Fibroblast of lung (primary cell): ENCODE measurements at regions not wholly inside any gene's neighbourhood (a gene's known extent, or its start where the extent isn't known, plus 50 kb on each side); places are given as distances from the start of the nearest gene placed in this dataset.

ENCODE experiments used
- DNase-seq, 2 donors: peaks; one replicate each; pipeline versions ENCODE4 v3.0.0 to v3.0.0-alpha.2; 2010; ENCODE audit warnings: low read depth in 2 of 2
- H2AFZ ChIP-seq: 2 replicates; pipeline ENCODE4 v1.5.1; 2012; ENCODE audit warnings: low read length, control low read depth, inconsistent platforms
- H3K27ac ChIP-seq: 2 replicates; pipeline ENCODE4 v1.5.1; 2011; ENCODE audit warnings: low read length, control low read depth; ENCODE audit not compliant: insufficient read depth
- H3K27me3 ChIP-seq: 2 replicates; pipeline ENCODE4 v1.5.1; 2011; ENCODE audit warnings: mild to moderate bottlenecking, low read length; ENCODE audit not compliant: control insufficient read depth, insufficient read depth
- H3K36me3 ChIP-seq: 2 replicates; pipeline ENCODE4 v1.5.1; 2011; ENCODE audit warnings: low read length; ENCODE audit not compliant: control insufficient read depth, insufficient read depth
- H3K4me1 ChIP-seq: 2 replicates; pipeline ENCODE4 v1.5.1; 2011; ENCODE audit warnings: low read length; ENCODE audit not compliant: control insufficient read depth, insufficient read depth; ENCODE audit errors: extremely low read depth
- H3K4me2 ChIP-seq: 2 replicates; pipeline ENCODE4 v1.5.1; 2011; ENCODE audit warnings: low read length, control low read depth; ENCODE audit not compliant: insufficient read depth; ENCODE audit errors: extremely low read depth
- H3K4me3 ChIP-seq, 4 experiments: fragments of 200-600 bp in 1 of 4; sonication (generic) in 1 of 4; replicated peaks in 1 of 4; 2 replicates each; pipeline ENCODE4 v1.5.1; 2011 to 2016; ENCODE audit warnings: low read length in 4 of 4, low read depth in 3 of 4, mild to moderate bottlenecking in 3 of 4, control low read depth in 2 of 4, inconsistent platforms in 1 of 4, mixed read lengths in 1 of 4; ENCODE audit not compliant: insufficient read depth in 1 of 4; ENCODE audit errors: control extremely low read depth in 1 of 4
- H3K79me2 ChIP-seq: 2 replicates; pipeline ENCODE4 v1.5.1; 2012; ENCODE audit warnings: mild to moderate bottlenecking, low read length, inconsistent platforms; ENCODE audit not compliant: control insufficient read depth, insufficient read depth
- H3K9ac ChIP-seq: 2 replicates; pipeline ENCODE4 v1.5.1; 2011; ENCODE audit warnings: mild to moderate bottlenecking, low read length, control low read depth; ENCODE audit not compliant: insufficient read depth
- H3K9me3 ChIP-seq: 2 replicates; pipeline ENCODE4 v1.5.1; 2012; ENCODE audit warnings: low read depth, low read length; ENCODE audit not compliant: control insufficient read depth, insufficient read depth
- H4K20me1 ChIP-seq: 2 replicates; pipeline ENCODE4 v1.5.1; 2011; ENCODE audit warnings: low read length; ENCODE audit not compliant: control insufficient read depth, insufficient read depth; ENCODE audit errors: extremely low read depth
- CTCF ChIP-seq, 2 donors: IDR thresholded peaks in 1 of 2; conservative IDR thresholded peaks in 1 of 2; 1 replicate in 1 of 2; 2 replicates in 1 of 2; pipeline ENCODE4 v1.5.1; 2011 to 2012; ENCODE audit warnings: low read length in 2 of 2, control low read depth in 1 of 2, inconsistent platforms in 1 of 2, low read depth in 1 of 2, mild to moderate bottlenecking in 1 of 2
- EZH2 ChIP-seq: IDR thresholded peaks from 2 replicates; pipeline ENCODE4 v1.5.1; 2012; ENCODE audit warnings: low read length, control low read depth, mild to moderate bottlenecking; ENCODE audit errors: missing control alignments

GRCh38 chr7:12855036-12855435 lies 167.6 kb downstream of the ARL4A start:
- Histone ChIP-seq H3K27me3 (no peaks in the 10 kb centered on the region), H4K20me1 (no peaks in the 10 kb centered on the region), H3K4me2 (no peak overlapping the region), H2AFZ (no peak overlapping the region), H3K9me3 (no peaks in the 10 kb centered on the region), H3K4me1 (no peaks in the 10 kb centered on the region), H3K27ac (no peak overlapping the region), H3K36me3 (no peaks in the 10 kb centered on the region), H3K79me2 (no peaks in the 10 kb centered on the region), H3K9ac (no peak overlapping the region), H3K4me3 (no peak overlapping the region)
- no peak for TF ChIP-seq EZH2
- TF ChIP-seq CTCF (conservative IDR thresholded peaks at IDR 0.05 in 1 of 2, IDR thresholded peaks at IDR 0.05 in 1 of 2; ENCODE audit: low read depth in 1 of 2, low read length in 2 of 2) = no peak
- no peak for DNase-seq

GRCh38 chr7:12859761-12860160 lies 172.3 kb downstream of the ARL4A start:
- Histone ChIP-seq H3K9ac (no peak overlapping the region), H3K9me3 (no peaks in the 10 kb centered on the region), H4K20me1 (no peaks in the 10 kb centered on the region), H3K27ac (no peak overlapping the region), H3K4me1 (no peaks in the 10 kb centered on the region), H3K79me2 (no peaks in the 10 kb centered on the region), H3K36me3 (no peaks in the 10 kb centered on the region), H2AFZ (no peak overlapping the region), H3K4me3 (no peak overlapping the region), H3K4me2 (no peak overlapping the region), H3K27me3 (no peaks in the 10 kb centered on the region)
- no peak for DNase-seq
- TF ChIP-seq CTCF (conservative IDR thresholded peaks at IDR 0.05 in 1 of 2, IDR thresholded peaks at IDR 0.05 in 1 of 2; ENCODE audit: low read depth in 1 of 2, low read length in 2 of 2) (no peak), EZH2 (no peak)

GRCh38 chr7:12861070-12861469 lies 173.6 kb downstream of the ARL4A start:
- Histone ChIP-seq H3K4me2 (no peak overlapping the region), H3K4me3 (no peak overlapping the region), H3K79me2 (no peaks in the 10 kb centered on the region), H3K27me3 (no peaks in the 10 kb centered on the region), H3K4me1 (no peaks in the 10 kb centered on the region), H3K27ac (no peak overlapping the region), H3K36me3 (no peaks in the 10 kb centered on the region), H2AFZ (no peak overlapping the region), H3K9me3 (no peaks in the 10 kb centered on the region), H3K9ac (no peak overlapping the region), H4K20me1 (no peaks in the 10 kb centered on the region)
- peak; percentile 4 to 15 for DNase-seq
- TF ChIP-seq CTCF (conservative IDR thresholded peaks at IDR 0.05 in 1 of 2, IDR thresholded peaks at IDR 0.05 in 1 of 2; ENCODE audit: low read depth in 1 of 2, low read length in 2 of 2) (no peak), EZH2 (no peak)
